HG02870 (cell line): ENCODE measurements at regions not wholly inside any gene's neighbourhood (a gene's known extent, or its start where the extent isn't known, plus 50 kb on each side); places are given as distances from the start of the nearest gene placed in this dataset.
"Not testable (repeated sequence)": the region's sequence is repeated elsewhere in the genome, so short reads cannot be mapped to it uniquely, and the experiment has no call there.

Experiments
- ATAC-seq: cut with Tn5 transposase; IDR thresholded peaks from one replicate; pipeline ENCODE4 v1.9.1; 2021; ENCODE audit warnings: mild to moderate bottlenecking, moderate library complexity; ENCODE audit not compliant: unreplicated experiment

DNA sequence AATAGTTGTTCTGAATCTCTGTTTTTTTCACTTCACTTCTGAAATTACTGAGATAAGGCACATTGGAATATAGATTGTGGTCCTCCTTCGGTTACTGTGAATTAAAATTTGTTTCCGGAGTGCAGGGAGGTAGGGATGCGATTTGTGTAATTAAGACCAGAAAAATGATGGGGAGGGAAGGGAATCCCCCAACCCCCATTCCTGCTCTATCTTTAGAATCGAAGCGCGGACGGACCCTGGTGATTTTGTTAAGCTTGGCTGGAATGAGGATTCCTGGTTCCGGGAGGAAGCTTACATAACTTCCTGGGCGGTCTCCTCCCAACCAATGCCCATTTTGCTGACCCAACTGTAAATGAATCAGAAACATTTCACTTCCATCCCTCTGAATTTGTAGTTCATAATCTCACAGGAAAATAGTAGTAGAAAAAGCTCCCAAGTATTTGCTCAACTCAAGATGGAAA is 220.1 kb upstream of the MSX2 start:
- ATAC-seq: no peak

- ATAC-seq: no peak
Observed at GRCh38 chr5:174505621-174506020, 218.8 kb upstream of the MSX2 start.

GRCh38 chr5:174510782-174511453 is 213.5 kb upstream of the MSX2 start:
- not testable (repeated sequence) for ATAC-seq

DNA sequence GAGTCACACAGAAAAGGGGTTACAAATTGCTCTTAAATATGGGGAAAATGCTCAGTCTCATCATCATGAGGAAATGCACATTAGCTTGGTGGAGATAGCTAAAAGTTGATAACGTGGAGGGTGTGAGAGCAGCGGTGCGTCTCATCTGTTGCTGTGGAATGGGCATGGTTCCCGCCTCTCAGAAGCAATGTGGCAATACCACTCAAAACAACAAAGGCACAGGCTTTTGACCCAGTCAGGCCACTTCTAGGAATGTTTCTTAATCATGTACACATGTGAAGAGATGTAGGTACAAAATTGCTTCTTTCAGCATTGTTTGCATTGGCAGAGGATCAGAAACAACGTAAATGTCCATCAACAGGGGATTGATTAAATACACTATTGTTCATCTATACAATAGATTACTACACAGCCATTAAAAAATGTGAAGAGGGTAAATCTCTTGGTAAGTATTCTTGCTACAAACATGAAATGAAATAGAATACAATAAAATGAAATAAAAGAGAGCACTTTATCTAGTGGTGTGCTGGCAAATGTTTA is 212.6 kb upstream of the MSX2 start:
- no peak for ATAC-seq

DNA sequence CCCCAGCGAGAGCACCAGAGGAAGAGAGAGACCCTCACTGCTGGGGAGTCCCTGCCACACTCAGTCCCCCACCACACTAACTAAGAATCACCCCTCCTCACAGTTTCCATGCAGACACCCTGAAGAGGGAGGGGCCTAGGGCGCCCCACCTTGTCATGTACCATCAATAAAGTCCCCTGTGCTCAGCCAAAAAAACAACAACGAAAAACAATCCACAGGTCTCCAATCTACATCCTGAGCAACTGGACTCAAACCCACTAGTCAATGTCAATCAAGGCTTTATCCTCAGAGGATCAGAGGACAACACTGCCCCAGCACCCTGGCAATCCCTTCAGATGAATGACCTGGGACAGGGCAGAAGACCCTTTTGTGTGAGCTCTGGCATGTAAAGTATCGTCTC is 210.1 kb upstream of the MSX2 start:
- ATAC-seq: no peak

- ATAC-seq: no peak
Observed at GRCh38 chr5:174514983-174515394, 209.4 kb upstream of the MSX2 start.

GRCh38 chr5:174516741-174517140 is 207.6 kb upstream of the MSX2 start:
- ATAC-seq: no peak

GRCh38 chr5:174518512-174518911 is 205.9 kb upstream of the MSX2 start:
- no peak for ATAC-seq

GRCh38 chr5:174520420-174521396 is 203.7 kb upstream of the MSX2 start:
- no peak for ATAC-seq

- no peak for ATAC-seq
Observed at GRCh38 chr5:174521449-174521848, 202.9 kb upstream of the MSX2 start.

DNA sequence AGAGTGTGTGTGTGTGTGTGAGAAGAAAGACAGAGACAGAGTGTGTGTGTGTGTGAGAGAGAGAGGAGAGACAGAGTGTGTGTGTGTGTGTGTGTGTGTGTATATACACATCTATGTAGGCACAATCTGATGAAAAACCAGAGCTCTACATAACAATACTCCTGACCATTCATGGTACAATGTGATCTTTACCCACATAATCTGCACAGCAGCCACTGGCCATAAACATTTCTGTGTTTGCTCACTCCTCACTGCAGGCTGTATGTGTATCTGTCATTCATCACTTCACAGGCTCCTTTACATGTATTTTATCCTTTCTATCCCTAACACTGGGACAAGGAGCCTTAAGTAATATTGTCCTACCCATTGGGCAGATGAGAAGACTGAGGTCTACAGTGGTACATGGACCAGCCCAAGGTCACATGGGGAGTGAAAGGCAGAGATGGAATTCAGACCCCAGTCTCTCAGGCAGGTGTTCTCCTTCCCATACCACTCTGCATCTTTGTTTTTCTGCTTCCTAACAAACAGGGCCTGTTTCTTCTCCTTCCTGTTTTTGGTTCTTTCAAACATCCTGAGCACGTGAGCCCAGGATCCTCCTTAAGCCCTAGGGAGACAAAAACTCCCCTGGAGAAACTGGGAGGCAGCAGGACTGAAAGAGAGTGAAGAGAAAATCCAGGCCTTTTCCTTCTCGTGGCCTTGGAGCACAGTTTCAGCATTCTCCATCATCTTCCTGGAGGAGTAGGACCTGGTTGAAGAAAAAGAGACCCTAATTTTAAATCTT is 201.7 kb upstream of the MSX2 start:
- no peak for ATAC-seq

DNA sequence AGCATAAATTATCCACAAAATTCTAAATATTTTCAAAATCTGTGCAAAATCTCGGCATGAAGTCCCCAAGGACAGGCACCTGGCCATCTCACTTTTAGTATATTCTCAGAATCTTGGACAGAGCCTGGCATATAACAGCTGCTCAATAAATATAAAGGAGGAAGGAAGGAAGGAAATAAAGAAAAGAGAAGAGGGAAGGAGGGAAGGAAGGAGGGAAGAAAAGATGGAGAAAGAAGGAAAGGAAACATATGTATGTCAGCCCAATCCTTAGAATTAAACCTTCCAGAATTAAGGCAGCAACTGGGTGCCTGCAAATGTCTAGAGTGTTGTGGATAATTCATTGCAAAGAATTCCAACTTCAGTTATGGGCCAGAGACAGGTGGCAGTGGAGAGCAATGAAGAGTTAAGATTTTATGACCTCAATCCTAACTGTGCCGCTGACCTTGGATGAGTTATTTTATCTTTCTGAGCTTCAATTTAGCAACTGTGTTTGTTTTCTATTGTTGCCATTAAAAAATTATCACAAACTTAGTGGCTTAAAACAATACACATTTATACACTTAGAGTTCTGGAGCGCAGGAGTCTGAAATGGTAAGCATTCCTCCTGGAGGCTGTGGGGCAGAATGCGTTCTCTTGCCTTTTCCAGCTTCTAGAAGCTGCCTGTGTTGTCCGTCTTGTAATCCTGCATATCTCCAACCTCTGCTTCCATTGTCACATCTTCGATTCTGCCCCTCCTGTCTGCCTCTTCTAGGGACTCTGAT is 200.9 kb upstream of the MSX2 start:
- no peak for ATAC-seq

- ATAC-seq: no peak
Observed at GRCh38 chr5:174524351-174524750, 200.0 kb upstream of the MSX2 start.

DNA sequence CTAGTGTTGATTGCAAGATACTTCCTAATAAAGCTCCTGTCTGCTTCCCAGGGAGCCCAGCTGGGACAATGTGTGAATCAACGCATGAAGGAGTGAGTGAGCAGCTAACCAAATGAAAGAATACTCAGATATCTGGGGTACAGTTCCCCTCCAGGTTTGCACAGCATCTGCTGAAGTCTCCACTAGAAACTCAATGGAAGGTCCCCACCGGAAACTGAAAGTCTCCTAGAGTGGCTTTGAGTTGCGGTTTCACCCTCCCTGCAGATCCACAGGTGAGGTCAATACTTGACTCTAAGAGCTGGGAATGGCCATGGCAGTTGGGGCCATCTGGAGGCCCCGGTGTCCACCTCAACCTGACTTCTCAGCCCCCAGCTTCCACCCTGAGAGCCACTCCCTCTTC is 198.2 kb upstream of the MSX2 start:
- ATAC-seq: no peak

- no peak for ATAC-seq
Observed at GRCh38 chr5:174527916-174528540, 196.4 kb upstream of the MSX2 start.

DNA sequence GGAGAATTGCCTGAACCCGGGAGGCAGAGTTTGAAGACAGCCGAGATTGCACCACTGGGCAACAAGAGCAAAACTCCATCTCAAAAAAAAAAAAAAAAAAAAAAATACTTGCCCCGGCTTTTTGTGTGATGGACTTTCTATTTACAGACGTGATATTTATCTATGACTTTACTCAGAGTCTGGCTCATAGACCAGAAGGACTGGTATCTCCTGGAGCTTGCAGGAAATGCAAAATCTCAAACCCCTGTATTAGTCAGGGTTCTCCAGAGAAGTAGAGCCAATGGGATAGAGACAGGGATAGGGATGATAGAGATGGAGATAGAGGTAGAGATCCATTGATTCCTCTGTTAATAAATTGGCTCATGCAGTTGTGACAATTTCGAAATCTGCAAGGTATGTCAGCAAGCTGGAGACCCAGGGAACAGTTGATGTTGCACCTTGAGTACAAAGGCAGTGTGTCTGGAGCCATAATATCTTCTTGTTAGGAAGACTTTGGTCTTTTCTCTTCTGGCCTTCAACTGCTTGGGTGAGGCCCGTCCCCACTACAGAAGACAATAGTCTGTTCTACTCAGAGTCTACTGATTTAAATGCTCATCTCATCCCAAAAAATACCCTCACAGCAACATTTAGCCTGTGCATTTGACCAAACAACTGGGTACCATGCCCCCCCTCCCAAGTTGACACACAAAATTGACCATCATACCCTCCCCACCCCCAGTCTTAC is 195.4 kb upstream of the MSX2 start:
- ATAC-seq: no peak

DNA sequence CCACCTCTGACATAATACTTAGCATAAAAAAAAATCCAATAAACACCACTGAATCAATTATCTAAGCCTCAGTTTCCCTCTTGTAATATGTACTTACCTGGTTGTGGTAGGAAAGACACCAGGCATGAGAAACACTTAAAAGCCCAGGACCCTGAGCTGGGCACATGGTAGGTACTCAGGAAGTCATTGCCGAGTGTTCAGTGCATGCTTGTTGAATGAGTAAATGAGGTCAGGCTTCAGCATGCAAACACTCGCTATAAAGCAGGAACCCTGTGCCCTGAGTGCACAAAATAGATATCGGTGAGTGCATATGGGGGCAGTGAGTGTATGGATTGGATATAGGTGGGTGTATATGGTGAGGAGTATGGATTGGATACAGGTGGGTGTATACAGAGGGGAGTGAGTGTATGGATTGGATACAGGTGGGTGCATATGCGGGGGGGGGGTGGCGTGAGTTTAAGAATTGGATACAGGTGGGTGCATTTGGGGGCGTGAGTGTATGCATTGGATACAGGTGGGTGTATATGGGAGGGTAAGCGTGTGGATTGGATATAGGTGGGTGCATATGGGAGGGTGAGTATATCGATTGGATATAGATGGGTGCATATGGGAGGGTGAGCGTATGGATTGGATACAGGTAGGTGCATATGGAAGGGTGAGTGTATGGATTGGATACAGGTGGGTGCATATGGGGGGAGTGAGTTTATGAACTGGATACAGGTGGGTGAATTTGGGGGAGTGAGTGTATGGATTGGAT is 194.3 kb upstream of the MSX2 start:
- no peak for ATAC-seq

GRCh38 chr5:174531782-174532191 is 192.6 kb upstream of the MSX2 start:
- no peak for ATAC-seq
